Fibroblast of skin of right quadriceps (primary cell): ENCODE measurements at regions not wholly inside any gene's neighbourhood (a gene's known extent, or its start where the extent isn't known, plus 50 kb on each side); places are given as distances from the start of the nearest gene placed in this dataset.
"Not testable (repeated sequence)": the region's sequence is repeated elsewhere in the genome, so short reads cannot be mapped to it uniquely, and the experiment has no call there.

Experiments
- DNase-seq: peaks from one replicate; pipeline ENCODE4 v3.0.0-alpha.2; 2013

GRCh38 chr2:67131257-67131609, 265.9 kb upstream of the ETAA1 start:
- no peak for DNase-seq

GRCh38 chr2:67132441-67132940, 264.6 kb upstream of the ETAA1 start:
- peak; percentile 11 for DNase-seq

- no peak for DNase-seq
Observed at GRCh38 chr2:67135208-67135607, 261.9 kb upstream of the ETAA1 start.

- no peak for DNase-seq
Observed at GRCh38 chr2:67137699-67138098, 259.4 kb upstream of the ETAA1 start.

- DNase-seq = no peak
Observed at GRCh38 chr2:67142071-67142470, 255.1 kb upstream of the ETAA1 start.

- DNase-seq = no peak
Observed at GRCh38 chr2:67142741-67143140, 254.4 kb upstream of the ETAA1 start.

- no peak for DNase-seq
Observed at GRCh38 chr2:67145851-67146250, 251.3 kb upstream of the ETAA1 start.

GRCh38 chr2:67156796-67157195, 240.3 kb upstream of the ETAA1 start:
- DNase-seq = no peak

- no peak for DNase-seq
Observed at GRCh38 chr2:67158718-67159117, 238.4 kb upstream of the ETAA1 start.

- DNase-seq = peak; percentile 4
Observed at GRCh38 chr2:67159929-67160328, 237.2 kb upstream of the ETAA1 start.

GRCh38 chr2:67164771-67165522, 232.2 kb upstream of the ETAA1 start:
- DNase-seq = peak; percentile 3

GRCh38 chr2:67165523-67165990, 231.6 kb upstream of the ETAA1 start:
- DNase-seq = no peak

- DNase-seq = not testable (repeated sequence)
Observed at GRCh38 chr2:67166511-67166910, 230.6 kb upstream of the ETAA1 start.

GRCh38 chr2:67169417-67170140, 227.6 kb upstream of the ETAA1 start:
- peak; percentile 63 for DNase-seq

- no peak for DNase-seq
Observed at GRCh38 chr2:67179526-67179925, 217.6 kb upstream of the ETAA1 start.

- no peak for DNase-seq
Observed at GRCh38 chr2:67180841-67181240, 216.3 kb upstream of the ETAA1 start.

- no peak for DNase-seq
Observed at GRCh38 chr2:67182884-67183283, 214.2 kb upstream of the ETAA1 start.

GRCh38 chr2:67186326-67186725, 210.8 kb upstream of the ETAA1 start:
- no peak for DNase-seq

GRCh38 chr2:67186871-67187270, 210.3 kb upstream of the ETAA1 start:
- no peak for DNase-seq

GRCh38 chr2:67195327-67195726, 201.8 kb upstream of the ETAA1 start:
- DNase-seq = not testable (repeated sequence)

- DNase-seq = no peak
Observed at GRCh38 chr2:67201521-67201920, 195.6 kb upstream of the ETAA1 start.

GRCh38 chr2:67204349-67204748, 192.8 kb upstream of the ETAA1 start:
- DNase-seq = no peak

GRCh38 chr2:67208887-67209500, 188.1 kb upstream of the ETAA1 start:
- DNase-seq = peak; percentile 7

GRCh38 chr2:67210430-67210829, 186.7 kb upstream of the ETAA1 start:
- DNase-seq = no peak
